ENCODE measurements at regions not wholly inside any gene's neighbourhood (a gene's known extent, or its start where the extent isn't known, plus 50 kb on each side); places are given as distances from the start of the nearest gene placed in this dataset.
A peak's percentile ranks its signal among the peaks of the same experiment; 100 is the strongest.

GRCh38 chr5:98130261-98131035 lies 643.0 kb upstream of the RGMB start:
- no TSS peak for BruUV-seq (replicated peaks)
- Mint-ChIP-seq H3K4me1 (ENCODE audit: insufficient read depth, unreplicated experiment) (no peaks in the 10 kb centered on the region), H3K9me3 (ENCODE audit: unreplicated experiment) (no peaks in the 10 kb centered on the region), H3K27me3 (ENCODE audit: insufficient read depth, unreplicated experiment) (no peaks in the 10 kb centered on the region), H3K36me3 (ENCODE audit: insufficient read depth, unreplicated experiment) (no peaks in the 10 kb centered on the region), H3K27ac (ENCODE audit: low read depth, unreplicated experiment) (no peak overlapping the region), H3K4me3 (ENCODE audit: unreplicated experiment) (no peak overlapping the region)
- CTCF ChIA-PET, result interaction anchor here (0.5 kb wide), 1 partner anchor 638 kb away, joined by 3 read pairs; no protein-coding TSS in a partner anchor
- intact Hi-C loops (cut with micrococcal nuclease), result no loop called here
- no peak for DNase-seq (ENCODE audit: unreplicated experiment)
- TF ChIP-seq, protein P1, sequence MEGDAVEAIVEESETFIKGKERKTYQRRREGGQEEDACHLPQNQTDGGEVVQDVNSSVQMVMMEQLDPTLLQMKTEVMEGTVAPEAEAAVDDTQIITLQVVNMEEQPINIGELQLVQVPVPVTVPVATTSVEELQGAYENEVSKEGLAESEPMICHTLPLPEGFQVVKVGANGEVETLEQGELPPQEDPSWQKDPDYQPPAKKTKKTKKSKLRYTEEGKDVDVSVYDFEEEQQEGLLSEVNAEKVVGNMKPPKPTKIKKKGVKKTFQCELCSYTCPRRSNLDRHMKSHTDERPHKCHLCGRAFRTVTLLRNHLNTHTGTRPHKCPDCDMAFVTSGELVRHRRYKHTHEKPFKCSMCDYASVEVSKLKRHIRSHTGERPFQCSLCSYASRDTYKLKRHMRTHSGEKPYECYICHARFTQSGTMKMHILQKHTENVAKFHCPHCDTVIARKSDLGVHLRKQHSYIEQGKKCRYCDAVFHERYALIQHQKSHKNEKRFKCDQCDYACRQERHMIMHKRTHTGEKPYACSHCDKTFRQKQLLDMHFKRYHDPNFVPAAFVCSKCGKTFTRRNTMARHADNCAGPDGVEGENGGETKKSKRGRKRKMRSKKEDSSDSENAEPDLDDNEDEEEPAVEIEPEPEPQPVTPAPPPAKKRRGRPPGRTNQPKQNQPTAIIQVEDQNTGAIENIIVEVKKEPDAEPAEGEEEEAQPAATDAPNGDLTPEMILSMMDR (IDR thresholded peaks at IDR 0.05; ENCODE audit: unreplicated experiment), result no peak
- POLR2A ChIA-PET, result no interaction called here

DNA sequence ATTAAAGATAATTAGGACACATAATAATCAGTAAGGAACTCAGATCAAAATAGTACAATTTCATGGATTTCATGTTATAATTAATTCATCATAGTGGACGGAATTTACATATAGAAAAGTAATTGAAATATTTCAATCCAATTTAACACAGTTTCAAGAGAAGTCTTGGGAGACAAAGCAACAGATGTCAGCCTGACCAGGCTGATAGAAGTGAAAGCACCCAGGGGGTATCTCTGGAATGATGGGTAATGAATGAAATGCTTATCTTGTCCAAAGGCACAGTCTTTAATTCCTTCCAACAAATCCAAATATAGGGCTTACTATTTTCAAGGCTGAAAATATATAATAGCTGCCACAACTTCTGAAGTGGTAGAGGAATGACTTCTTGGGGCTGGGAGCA lies 629.3 kb upstream of the RGMB start:
- CTCF ChIA-PET, result no interaction called here
- Mint-ChIP-seq H3K27ac (ENCODE audit: low read depth, unreplicated experiment) (peak overlapping the region; percentile 25), H3K27me3 (ENCODE audit: insufficient read depth, unreplicated experiment) (no peaks in the 10 kb centered on the region), H3K4me3 (ENCODE audit: unreplicated experiment) (no peak overlapping the region), H3K36me3 (ENCODE audit: insufficient read depth, unreplicated experiment) (no peaks in the 10 kb centered on the region), H3K9me3 (ENCODE audit: unreplicated experiment) (no peaks in the 10 kb centered on the region), H3K4me1 (ENCODE audit: insufficient read depth, unreplicated experiment) (peaks cover 7% of the 10 kb centered on the region)
- TF ChIP-seq, protein P1 (IDR thresholded peaks at IDR 0.05; ENCODE audit: unreplicated experiment), result no peak
- intact Hi-C loops (cut with micrococcal nuclease), result no loop called here
- no peak for DNase-seq (ENCODE audit: unreplicated experiment)
- POLR2A ChIA-PET, result interaction anchor here (0.7 kb wide), 1 partner anchor 12 kb away, joined by 5 read pairs; no protein-coding TSS in a partner anchor
- no TSS peak for BruUV-seq (replicated peaks)

GRCh38 chr5:98144710-98145109 lies 628.8 kb upstream of the RGMB start:
- no peak overlapping the region for H3K4me3 Mint-ChIP-seq (ENCODE audit: unreplicated experiment)
- ChIA-PET POLR2A (interaction anchor here (0.7 to 0.9 kb wide), 2 partner anchors 12 to 34 kb away, joined by 3 to 5 read pairs; no protein-coding TSS in a partner anchor), CTCF (no interaction called here)
- no peaks in the 10 kb centered on the region for H3K36me3 Mint-ChIP-seq (ENCODE audit: insufficient read depth, unreplicated experiment)
- DNase-seq (ENCODE audit: unreplicated experiment), result peak; percentile 69
- H3K4me1 Mint-ChIP-seq (ENCODE audit: insufficient read depth, unreplicated experiment), result peaks cover 7% of the 10 kb centered on the region
- H3K27me3 Mint-ChIP-seq (ENCODE audit: insufficient read depth, unreplicated experiment), result no peaks in the 10 kb centered on the region
- intact Hi-C loops (cut with micrococcal nuclease), result no loop called here
- H3K9me3 Mint-ChIP-seq (ENCODE audit: unreplicated experiment), result no peaks in the 10 kb centered on the region
- no TSS peak for BruUV-seq (replicated peaks)
- H3K27ac Mint-ChIP-seq (ENCODE audit: low read depth, unreplicated experiment), result peak overlapping the region; percentile 25
- TF ChIP-seq, protein P1 (IDR thresholded peaks at IDR 0.05; ENCODE audit: unreplicated experiment), result no peak

- BruUV-seq (replicated peaks), result no TSS peak
- Mint-ChIP-seq H3K27ac (ENCODE audit: low read depth, unreplicated experiment) (no peak overlapping the region), H3K4me1 (ENCODE audit: insufficient read depth, unreplicated experiment) (no peaks in the 10 kb centered on the region), H3K9me3 (ENCODE audit: unreplicated experiment) (no peaks in the 10 kb centered on the region), H3K4me3 (ENCODE audit: unreplicated experiment) (no peak overlapping the region), H3K36me3 (ENCODE audit: insufficient read depth, unreplicated experiment) (no peaks in the 10 kb centered on the region), H3K27me3 (ENCODE audit: insufficient read depth, unreplicated experiment) (no peaks in the 10 kb centered on the region)
- TF ChIP-seq, protein P1 (IDR thresholded peaks at IDR 0.05; ENCODE audit: unreplicated experiment), result no peak
- POLR2A ChIA-PET, result no interaction called here
- intact Hi-C loops (cut with micrococcal nuclease), result no loop called here
- CTCF ChIA-PET, result no interaction called here
- no peak for DNase-seq (ENCODE audit: unreplicated experiment)
Measured at GRCh38 chr5:98157368-98157767, 616.1 kb upstream of the RGMB start.
